G401.6 (cell line): ENCODE measurements at regions not wholly inside any gene's neighbourhood (a gene's known extent, or its start where the extent isn't known, plus 50 kb on each side); places are given as distances from the start of the nearest gene placed in this dataset.
"Not testable (repeated sequence)": the region's sequence is repeated elsewhere in the genome, so short reads cannot be mapped to it uniquely, and the experiment has no call there.

Source experiments
- FAIRE-seq: peaks from 2 replicates; lab custom pipeline; 2012; peaks lifted over from hg19 to GRCh38; lab: Jason Lieb, UNC

DNA sequence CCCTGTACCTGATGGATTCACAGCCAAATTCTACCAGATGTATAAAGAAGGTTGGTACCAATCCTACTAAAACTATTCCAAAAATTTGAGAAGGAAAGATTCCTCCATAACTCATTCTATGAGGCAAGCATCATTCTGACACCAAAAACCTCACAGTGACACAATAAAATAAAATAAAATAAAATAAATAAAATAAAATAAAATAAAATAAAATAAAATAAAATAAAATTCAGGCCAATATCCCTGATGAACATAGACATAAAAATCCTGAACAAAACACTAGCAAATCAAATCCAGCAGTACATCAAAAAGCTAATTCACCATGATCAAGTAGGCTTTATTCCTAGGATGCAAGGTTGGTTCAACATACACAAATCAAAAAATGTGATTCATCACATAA lies 108.1 kb downstream of the PROX1 start:
- not testable (repeated sequence) for FAIRE-seq

DNA sequence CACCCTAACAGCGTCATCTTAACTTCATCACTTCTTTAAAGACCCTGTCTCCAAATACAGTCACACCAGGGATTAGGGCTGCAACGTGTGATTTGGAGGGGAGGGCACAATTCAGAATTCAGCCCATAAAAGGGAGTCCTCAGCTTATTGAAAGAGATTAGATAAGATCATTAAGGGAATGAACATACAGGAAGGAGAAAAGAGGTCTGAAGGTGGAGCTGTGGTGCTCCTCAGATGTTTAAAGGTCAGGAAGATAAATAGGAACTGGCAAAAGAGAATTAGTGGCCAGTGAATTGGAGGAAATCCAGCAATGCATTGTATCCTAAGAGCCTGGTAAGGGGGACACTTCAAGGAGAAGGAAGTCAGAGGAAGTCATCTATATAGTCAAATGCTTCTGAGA lies 113.5 kb downstream of the PROX1 start:
- no peak for FAIRE-seq

DNA sequence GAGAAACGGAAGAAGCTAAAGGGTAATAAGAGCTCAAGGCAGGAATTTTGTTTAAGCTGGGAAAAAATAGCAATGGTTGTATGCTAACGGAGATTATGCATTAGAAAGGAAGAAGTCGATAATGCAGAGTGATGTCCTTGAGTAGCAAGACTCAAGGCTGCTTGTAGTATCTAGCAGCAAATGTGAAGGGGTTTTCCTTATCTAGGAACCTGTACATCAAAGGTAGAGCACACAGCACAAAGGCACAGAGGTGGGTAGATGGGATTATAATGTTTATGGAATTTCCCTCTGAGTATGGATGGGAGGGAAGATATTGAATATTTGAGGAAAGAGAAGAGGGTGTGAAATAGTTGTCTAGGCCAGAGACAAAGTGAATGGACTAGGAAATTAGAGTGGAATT lies 114.1 kb downstream of the PROX1 start:
- no peak for FAIRE-seq

DNA sequence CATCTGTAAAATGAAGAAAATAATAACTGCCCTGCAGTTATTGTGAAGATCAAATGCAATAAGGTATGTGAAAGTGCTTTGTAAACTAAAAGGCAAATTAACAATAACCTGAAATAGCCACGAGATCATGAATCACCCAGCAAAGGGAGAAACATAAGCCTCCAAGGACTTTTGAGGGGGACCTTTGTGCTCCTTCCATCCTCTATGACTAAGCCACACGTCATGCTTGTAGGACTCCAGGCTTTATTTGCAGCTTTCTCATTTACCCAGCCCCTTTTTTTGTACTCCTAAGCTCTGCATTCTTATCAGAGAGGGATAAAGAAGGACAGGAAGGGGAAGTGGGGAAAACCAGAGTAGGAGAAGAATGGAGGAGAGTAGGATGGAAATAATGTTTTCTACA lies 115.1 kb downstream of the PROX1 start:
- no peak for FAIRE-seq

DNA sequence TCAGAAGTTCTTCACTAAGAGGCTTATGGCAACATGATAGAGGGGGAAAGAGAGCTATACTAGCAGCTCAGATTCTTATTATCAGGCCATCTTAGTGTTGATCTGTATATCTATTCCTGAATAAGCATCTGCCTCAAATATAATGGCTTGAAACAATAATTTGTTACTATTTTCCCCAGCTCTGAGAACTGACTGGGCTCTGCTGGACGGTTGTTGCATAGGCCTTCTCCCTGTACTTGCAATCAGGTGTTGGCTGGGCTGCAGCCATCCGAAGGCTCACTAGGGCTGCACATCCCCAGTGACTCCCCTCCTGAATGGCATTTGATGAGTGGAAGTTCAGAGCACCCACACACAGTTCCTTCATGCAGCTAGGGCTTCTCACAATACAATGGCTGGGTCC lies 116.0 kb downstream of the PROX1 start:
- FAIRE-seq, result no peak

DNA sequence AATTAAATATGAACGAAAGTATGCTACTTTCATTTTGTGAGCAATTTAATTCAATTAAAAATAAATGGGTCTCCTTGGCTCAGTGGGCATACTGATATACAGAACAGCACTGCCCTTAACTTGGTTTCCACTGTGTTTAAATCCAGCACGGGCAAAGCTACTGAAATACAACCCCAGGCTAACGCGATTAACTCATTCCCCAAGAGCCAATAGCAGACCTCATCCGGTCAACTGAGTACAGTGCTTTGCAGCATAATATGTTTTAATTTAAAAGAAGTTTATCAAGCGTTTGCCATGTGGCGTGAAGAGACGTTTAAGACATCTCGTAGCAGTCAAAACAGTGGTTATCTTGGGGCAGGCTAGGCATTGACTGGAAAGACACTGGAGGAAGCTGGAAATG lies 118.6 kb downstream of the PROX1 start:
- FAIRE-seq, result no peak

DNA sequence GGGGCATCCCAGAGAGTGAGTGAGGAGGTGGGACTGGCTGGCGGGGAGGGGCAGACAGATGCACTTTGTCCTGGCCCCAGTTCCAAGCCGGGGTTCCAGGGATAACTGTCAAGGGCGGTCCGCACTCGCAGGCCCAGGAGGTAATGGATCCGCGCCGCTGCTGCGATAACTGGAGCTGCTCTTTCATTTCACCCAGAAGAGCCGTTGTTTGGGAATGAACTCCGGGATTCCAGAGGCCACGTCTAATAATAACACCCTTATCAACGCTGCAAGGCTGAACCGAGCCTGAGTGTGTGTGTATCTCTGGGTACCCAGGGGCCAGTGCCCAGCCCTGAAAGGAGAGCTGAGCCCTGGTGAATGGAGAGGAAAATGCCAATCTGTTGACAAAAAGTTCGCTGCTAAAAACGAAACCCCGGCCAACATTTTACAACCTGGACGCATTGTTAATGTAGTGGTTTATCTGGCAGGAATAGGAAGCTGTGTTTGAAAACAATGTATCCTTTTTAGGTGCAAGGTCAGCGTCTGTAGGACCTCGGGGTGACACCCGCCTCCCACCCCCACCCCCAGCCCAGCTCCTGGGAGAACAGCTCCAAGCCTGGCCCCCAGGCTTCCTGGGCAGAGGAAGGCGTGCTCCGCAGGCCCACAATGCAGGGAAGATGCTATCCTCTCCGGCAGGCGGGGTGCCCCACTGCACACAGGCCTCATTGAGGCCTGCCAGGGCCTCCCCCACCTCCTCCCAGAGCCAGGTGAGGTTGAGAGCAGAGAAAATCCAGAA lies 119.7 kb downstream of the PROX1 start:
- FAIRE-seq, result no peak

DNA sequence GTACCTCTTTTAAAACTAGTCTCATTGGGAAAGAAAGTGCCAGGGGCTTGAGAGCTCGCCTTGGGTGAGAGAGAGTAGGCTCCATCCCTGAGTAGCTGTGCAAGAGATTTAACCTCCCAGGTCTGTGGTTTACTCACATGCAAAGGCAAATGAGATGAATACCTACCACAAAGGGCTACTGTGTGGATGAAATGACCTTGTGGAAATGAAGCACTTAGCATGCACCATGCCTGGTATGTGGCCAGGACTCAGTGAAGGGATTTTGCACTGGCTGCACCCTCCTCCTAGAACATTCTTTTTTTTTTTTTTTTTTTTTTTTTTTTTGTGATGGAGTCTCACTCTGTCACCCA lies 120.3 kb downstream of the PROX1 start:
- no peak for FAIRE-seq

DNA sequence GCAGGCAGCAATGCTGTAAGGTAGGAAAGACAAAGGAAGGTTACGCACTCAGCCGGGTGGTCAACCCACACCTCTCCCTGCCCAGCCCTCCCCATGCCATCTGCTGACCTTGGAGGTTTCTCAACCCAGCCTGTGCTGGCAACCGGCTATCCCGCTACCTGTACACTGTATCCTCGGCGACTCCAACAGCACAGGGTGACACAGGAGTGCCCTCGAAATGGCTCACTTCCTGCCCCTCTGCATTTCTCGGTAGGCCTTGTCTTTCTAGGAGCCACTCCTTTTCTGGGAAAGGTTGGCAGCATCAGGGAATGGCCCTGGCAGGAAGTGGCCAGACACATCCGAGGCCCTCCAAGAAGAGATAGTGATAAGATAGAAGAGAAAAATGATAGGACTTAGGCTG lies 124.0 kb downstream of the PROX1 start:
- no peak for FAIRE-seq

DNA sequence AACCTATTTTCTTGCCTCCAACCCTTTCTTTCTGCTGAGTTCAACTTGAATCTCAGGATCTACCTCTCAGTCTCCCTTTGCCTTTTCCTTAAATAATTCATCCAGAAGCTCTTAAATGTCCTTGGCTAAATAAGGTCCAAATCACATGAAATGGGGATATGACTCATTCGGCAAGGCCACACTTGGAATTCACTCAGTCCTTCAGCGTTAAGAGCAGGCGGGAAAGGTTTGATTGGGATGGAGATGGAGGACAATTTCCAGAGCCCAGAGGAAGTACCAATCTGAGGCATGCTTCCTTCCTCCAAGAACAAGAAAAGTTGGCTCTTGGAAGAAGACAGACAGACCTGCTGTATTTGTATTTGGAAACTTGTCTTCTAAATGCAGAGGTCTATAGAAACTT lies 128.5 kb downstream of the PROX1 start:
- FAIRE-seq, result no peak

DNA sequence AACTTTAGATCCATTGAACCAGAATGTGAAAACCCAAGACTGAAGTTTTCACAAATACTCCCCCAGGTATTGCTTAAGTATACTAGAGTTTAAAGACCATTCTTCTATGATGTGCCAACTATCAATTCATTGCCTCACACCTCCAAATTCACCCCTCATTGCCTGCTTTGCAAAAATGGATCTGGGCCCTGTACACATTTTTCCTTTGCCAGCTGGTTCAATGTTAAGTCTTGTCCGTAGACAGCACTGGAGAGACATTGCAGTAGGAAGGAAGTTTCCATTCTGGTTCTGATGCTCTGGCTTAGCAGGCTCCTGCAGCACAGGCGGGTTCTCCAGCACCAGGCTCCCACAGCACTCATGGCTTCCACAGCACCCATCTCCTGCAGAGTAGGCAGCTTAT lies 130.0 kb downstream of the PROX1 start:
- no peak for FAIRE-seq

DNA sequence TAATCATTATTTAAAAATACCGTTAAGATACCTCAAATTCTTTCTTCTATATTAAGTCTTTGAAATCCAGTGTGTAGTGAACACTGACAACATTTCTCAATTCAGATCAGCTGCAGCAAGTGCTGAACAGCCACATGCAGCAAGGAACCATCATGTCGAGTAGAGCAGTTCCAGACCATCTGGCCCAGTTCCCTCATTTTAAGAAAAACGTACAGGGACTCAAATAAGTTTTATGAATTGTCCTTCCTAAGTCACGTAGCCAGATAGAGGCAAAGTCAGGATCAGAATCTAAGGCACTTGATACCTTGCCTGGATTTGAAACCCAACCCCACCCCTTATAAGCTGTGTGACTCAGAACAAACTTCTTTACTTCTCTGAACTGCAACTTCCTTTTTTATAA lies 132.4 kb downstream of the PROX1 start:
- FAIRE-seq, result no peak

DNA sequence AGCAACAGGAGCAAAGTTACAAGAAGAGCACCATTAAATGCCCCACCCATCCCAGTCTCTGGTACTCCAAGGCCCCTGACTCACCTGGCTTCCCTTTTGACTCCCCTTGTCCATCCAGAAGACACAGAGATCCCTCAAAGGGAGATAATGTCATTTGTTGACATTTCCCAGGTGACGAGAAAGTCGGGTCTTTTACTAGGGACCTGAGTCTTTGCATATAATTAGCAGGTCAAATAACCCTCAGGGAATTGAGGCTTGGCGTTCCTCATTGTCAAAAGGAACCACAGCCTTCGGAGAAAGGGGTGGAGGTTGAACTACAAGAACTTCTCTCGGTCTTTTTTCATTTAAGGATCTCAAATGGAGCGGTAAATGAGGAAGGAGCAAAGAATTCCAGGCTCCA lies 133.2 kb downstream of the PROX1 start:
- FAIRE-seq, result no peak

DNA sequence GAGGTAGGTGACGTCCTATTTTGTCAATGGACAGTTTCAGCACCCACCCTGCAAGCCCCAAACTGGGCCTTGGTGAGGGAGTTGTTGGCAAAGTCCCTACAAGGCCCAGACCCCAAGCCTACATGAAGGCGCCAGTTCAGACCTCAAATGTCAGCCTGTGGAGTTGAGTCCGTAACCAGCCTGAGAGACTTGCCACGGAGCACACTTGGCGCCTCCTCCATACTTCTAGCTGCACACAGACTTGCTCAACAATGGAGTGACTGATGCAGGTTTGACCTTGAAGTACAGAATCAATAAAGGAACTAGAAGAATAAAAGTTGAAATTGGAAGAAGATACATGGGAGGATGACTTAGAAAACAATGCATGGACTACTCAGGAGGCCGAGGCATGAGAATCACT lies 134.3 kb downstream of the PROX1 start:
- FAIRE-seq, result no peak

DNA sequence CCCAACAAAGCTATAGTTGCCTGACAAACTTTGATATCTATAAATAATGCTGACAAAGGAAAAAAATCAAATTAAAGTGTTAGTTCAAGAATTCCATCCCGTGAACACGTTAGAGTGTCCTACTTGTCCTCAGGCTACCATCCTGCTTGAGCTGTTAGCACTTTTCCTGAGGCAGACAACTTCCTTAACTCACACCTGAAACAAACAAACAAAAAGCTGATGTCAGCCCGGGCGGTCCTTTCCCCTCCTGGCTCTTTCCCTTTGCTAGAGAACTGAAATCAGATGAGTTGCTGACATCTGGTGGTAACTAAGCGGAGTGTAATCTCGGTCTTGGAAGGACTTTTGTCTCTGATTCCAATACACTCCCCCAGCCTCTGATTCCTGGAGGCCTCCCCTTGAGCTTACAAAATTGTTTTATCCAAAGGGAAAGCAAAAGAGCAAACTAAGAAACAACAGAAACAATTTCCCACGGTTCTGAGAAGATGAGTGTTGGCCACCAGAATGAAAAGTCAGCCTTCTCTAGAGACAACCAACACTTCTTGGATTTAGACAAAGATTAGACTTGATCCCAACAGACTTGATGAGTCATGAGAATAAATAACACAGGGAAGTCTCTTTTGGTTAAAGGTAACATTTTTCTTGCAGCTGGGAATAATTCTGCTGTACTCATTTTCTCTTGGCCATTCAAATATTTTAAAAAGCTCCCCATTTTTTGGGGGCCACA lies 135.4 kb downstream of the PROX1 start:
- no peak for FAIRE-seq

DNA sequence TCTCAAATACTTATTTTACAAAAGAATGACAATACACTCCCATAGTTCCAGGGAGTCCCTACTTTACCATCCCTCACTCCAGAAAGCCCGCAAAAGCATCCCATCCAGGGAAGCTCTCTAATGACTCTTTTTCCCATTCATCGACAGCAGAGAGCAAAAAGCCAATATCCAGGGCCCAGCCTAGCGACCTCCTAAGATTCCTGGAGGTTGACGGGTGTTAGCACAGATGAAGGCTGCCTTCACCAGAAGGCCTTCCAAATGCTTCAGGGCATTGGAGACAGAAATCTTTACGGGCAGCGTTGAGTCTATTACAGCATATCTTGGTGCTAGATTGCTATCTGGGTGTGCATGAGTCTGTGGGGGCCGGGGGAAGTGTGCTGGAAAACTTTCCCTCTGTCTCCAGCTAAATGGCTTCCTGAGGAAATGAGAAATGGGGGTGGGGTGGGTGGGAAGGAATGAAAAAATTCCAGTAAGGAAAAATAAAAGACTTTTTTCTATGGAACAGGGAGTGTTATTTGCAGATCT lies 136.6 kb downstream of the PROX1 start:
- no peak for FAIRE-seq

DNA sequence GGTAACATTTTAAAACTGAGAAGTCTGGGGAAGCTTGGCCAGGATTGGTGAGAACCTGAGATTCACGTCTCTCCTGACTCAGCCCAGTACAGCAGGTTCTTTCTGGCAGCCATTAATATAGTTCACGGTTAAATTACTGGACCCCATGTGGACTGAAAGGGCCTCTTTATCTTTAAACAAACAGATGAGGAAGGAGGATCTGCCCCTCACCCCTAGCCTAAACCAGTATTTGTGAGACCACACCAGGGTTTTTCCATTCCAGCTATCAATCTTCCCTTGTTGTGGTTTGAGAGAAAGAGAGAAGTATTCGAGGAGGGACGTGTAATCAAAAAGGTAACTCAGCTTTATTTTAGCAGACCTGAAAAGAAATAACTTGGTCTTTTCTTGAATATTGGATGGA lies 137.1 kb downstream of the PROX1 start:
- no peak for FAIRE-seq

DNA sequence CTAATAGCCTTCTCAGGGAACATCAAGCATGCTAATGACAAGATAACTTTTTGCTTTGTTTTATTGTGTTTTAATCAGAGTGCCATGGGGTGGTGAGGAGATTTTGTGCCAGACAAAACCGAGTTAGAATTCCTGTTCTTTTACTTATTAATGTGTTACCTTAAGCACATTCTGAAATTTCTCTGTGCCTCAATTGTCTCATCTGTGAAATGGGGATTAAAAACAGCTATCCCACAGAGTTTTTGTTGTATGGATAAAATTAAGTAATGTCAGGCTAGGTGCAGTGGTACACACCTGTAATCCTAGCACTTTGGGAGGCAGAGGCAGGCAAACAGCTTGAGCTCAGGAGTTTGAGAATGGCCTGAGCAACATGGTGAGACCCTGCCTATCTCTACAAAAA lies 138.0 kb downstream of the PROX1 start:
- FAIRE-seq, result no peak

DNA sequence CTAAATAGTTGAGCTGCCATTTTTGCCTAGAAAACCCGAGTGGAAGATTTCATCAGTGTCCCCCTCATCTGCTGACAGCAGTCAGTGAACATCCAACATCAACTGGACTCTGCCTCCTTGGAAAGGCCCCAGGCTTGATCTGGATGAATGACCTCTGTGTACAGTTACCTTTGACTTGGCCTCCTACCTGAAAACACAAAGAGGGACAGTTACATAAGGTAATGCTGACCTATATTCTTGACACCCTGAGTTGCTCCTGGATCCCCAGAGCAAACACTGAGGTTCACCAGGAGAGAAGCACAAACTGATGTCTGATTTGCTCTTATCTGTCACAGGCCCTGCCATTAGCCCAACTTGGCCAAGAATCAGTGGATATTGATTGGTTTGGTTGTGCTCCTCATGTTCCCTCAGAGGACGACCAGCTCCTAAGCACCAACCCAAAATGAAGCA lies 138.9 kb downstream of the PROX1 start:
- no peak for FAIRE-seq

DNA sequence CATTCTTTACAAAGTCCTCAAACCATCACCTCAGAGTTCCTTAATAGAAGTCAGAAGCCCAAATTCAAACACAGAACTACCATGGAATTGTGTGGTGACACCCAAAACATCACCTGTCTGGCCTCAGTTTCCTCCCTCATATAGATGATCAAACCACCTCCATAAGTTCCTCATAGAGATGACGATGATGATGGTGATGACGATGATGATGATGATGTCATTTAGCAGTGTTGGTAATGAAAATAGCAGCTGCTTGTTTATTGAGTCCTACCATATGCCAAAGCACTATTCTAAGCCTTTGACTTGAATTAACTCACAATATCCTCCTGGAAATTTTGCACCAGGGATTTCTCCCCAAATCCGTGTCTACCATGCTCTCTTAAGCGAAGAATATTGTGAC lies 139.9 kb downstream of the PROX1 start:
- FAIRE-seq, result no peak

DNA sequence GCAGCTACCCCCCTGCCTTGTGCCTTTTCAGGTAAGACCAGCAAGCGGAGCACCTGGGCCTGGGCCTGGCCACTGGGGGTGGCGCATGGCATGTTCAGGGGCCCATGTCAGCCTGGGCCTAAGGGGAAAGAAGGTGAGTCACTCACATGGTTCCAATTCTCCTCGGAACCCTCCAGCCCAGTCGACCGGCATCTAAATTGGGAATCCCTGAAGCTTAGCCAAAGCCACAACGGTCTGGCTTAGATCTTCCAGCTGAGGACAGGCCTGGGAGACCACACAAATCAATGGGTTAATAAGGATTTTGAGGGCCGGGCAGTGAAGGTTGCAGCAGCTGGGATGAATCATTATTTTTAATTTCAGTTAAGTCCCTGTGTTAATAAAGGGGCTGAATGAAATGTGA lies 145.1 kb upstream of the SMYD2 start:
- FAIRE-seq, result no peak

DNA sequence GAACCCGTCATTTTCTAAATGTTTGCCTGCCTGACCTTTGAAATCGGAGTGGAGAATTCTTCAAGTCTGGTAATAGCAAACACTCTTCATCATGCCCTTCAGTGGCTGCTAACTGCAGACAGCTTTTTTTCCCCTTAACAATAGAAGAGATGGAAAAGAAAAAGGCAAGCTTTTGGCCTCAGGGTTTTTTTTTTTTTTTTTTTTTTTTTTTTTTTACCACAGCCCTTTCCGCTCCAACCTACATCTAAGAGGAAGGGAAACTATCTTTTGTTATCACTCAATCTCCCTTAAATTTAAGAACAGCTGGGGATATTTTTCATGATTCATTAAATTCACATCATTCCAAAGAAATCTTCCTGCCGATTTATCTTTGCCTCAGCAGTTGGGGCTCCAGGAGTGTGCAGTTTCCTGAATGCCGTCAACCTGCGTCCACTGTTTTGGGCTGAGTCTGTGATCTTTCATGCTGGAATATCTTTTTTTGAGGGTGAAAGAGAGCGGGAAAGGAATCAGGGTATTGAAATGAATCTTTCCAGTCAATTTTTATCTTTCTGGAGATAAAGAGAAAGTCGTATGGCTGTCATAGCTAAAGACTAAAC lies 144.5 kb upstream of the SMYD2 start:
- no peak for FAIRE-seq

DNA sequence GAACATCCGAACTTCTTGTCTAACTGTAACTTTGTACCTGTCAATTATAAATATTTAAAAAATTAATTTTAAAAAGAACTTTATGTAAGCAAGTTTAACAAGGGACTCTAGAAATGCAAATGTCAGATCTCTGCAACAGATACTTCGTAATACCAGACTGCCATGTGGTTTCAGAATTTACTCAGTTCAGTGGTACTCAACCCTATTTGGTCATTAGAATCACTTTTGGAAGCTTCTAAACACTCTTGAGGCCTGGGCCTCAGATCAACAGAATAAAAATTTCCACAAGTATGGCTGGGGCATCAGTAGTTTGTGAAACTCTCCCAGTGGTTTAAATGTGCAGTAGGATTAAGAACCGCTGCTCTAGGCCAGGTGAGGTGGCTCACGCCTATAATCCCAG lies 139.5 kb upstream of the SMYD2 start:
- FAIRE-seq, result no peak
